Lower lobe of right lung (tissue), 2 donors: ENCODE measurements at regions not wholly inside any gene's neighbourhood (a gene's known extent, or its start where the extent isn't known, plus 50 kb on each side); places are given as distances from the start of the nearest gene placed in this dataset.

Source experiments
- ATAC-seq, 2 donors: fragments of 200-7000 bp; cut with Tn5 transposase; one replicate each; pipeline ENCODE4 v1.9.1; 2020 to 2022; ENCODE audit warnings: mild to moderate bottlenecking in 2 of 2, moderate library complexity in 2 of 2
- DNase-seq: peaks from one replicate; pipeline ENCODE4 v3.0.0-alpha.2; 2020
- H3K27ac ChIP-seq: fragments of 200-600 bp; one replicate; pipeline ENCODE4 v1.8.0; 2022
- H3K27me3 ChIP-seq: fragments of 200-600 bp; one replicate; pipeline ENCODE4 v1.8.0; 2022; ENCODE audit warnings: low read depth
- H3K36me3 ChIP-seq: fragments of 200-600 bp; one replicate; pipeline ENCODE4 v1.8.0; 2022; ENCODE audit warnings: mild to moderate bottlenecking
- H3K4me1 ChIP-seq: fragments of 200-600 bp; one replicate; pipeline ENCODE4 v1.8.0; 2022
- H3K4me3 ChIP-seq: fragments of 200-600 bp; one replicate; pipeline ENCODE4 v1.8.0; 2022; ENCODE audit warnings: mild to moderate bottlenecking
- H3K9me3 ChIP-seq: fragments of 200-600 bp; one replicate; pipeline ENCODE4 v1.8.0; 2022
- intact Hi-C: fragments of 100-400 bp; cut with DNase I; formaldehyde crosslinking; loops from one replicate; pipeline ENCODE4 v1.11.0; 2022
- TF ChIP-seq, protein P1 (sequence below): fragments of 200-600 bp; IDR thresholded peaks from one replicate; pipeline ENCODE4 v1.8.0; 2022; ENCODE audit warnings: antibody characterized with exemption, mild to moderate bottlenecking
- donor health status: DM: no; HTN: yes; CAD: no; lungs with severe emphysema.

DNA sequence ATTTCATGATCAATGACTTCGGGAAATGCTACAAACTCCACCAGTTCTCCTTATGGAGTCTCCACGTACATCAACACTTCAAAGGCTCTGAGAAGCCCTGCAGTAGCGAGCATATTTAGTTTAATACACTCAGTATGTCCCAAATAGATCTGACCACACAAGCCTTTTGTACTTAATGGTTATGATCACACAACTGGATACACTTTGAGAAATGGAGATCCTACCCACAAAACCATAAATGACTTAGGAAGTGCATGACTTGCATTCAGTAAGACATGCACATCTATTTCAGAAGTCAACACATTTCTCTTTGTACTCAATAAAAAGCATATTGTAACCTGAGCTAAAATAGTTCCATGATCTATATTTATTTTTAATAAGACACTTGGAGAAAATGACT is 103.6 kb upstream of the SPATA12 start:
- Histone ChIP-seq H3K4me3 (no peak overlapping the region), H3K27ac (no peak overlapping the region), H3K9me3 (no peaks in the 10 kb centered on the region), H3K36me3 (peaks cover 4% of the 10 kb centered on the region), H3K27me3 (no peaks in the 10 kb centered on the region), H3K4me1 (no peaks in the 10 kb centered on the region)
- intact Hi-C loops: no loop called here
- no peak for DNase-seq
- TF ChIP-seq, protein P1, sequence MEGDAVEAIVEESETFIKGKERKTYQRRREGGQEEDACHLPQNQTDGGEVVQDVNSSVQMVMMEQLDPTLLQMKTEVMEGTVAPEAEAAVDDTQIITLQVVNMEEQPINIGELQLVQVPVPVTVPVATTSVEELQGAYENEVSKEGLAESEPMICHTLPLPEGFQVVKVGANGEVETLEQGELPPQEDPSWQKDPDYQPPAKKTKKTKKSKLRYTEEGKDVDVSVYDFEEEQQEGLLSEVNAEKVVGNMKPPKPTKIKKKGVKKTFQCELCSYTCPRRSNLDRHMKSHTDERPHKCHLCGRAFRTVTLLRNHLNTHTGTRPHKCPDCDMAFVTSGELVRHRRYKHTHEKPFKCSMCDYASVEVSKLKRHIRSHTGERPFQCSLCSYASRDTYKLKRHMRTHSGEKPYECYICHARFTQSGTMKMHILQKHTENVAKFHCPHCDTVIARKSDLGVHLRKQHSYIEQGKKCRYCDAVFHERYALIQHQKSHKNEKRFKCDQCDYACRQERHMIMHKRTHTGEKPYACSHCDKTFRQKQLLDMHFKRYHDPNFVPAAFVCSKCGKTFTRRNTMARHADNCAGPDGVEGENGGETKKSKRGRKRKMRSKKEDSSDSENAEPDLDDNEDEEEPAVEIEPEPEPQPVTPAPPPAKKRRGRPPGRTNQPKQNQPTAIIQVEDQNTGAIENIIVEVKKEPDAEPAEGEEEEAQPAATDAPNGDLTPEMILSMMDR: no peak
- ATAC-seq: no peak

DNA sequence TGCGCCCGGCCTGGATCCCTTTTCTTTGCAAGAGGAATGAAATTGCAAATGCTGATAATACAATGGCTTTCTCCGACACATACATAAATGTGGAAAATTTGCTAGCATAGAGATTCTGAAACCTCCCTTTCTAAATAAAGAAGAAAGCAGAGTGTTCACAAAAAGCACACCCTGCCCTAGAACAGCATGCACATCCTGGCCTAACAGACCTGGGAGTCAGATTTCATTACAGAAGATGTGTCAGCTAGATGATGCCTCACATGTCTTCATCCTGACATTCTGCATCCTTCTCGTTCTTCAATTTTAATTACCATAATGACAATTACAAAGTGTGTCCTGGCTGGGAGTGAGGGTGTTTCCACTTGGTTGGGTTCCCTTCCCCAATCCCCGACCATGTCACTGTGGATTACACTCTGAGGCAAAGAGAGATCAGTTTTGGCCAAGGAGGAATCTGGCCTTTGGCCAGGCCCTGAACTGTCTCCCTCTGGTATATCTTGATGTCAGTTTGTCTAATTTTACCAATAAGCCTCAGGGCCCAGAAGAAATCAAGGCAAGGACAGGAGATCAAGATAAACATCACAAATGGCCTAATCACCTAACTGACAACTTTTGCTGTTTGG is 104.9 kb upstream of the SPATA12 start:
- peaks cover 4% of the 10 kb centered on the region for H3K36me3 ChIP-seq
- no peaks in the 10 kb centered on the region for H3K27me3 ChIP-seq
- DNase-seq (no peak), ATAC-seq (no peak)
- TF ChIP-seq, protein P1: no peak
- no peaks in the 10 kb centered on the region for H3K4me1 ChIP-seq
- no peaks in the 10 kb centered on the region for H3K9me3 ChIP-seq
- intact Hi-C loops: no loop called here
- no peak overlapping the region for H3K27ac ChIP-seq
- H3K4me3 ChIP-seq: no peak overlapping the region

DNA sequence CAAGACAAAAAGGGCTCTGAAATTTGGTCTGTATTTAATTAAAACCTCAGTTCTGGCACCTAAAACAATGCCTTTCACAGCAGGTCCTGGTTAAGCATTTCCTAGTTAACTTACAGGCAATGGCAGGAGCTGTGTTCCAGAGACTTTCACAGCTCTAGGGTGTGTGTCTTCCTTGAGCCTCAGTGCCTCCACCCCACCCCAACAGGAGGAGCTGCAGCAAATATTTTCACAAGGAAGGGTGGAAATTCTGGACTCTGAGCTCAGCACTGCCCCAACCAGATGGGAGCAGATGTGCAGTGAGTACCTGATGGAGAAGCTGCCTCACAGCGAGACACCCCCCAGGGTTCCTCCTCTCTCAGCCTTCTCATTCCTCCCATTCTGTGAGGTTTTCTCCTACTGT is 106.3 kb upstream of the SPATA12 start:
- peaks cover 4% of the 10 kb centered on the region for H3K36me3 ChIP-seq
- no peak overlapping the region for H3K27ac ChIP-seq
- no peaks in the 10 kb centered on the region for H3K9me3 ChIP-seq
- TF ChIP-seq, protein P1: no peak
- ATAC-seq (no peak), DNase-seq (no peak)
- no peaks in the 10 kb centered on the region for H3K4me1 ChIP-seq
- intact Hi-C loops: no loop called here
- H3K27me3 ChIP-seq: no peaks in the 10 kb centered on the region
- no peak overlapping the region for H3K4me3 ChIP-seq

DNA sequence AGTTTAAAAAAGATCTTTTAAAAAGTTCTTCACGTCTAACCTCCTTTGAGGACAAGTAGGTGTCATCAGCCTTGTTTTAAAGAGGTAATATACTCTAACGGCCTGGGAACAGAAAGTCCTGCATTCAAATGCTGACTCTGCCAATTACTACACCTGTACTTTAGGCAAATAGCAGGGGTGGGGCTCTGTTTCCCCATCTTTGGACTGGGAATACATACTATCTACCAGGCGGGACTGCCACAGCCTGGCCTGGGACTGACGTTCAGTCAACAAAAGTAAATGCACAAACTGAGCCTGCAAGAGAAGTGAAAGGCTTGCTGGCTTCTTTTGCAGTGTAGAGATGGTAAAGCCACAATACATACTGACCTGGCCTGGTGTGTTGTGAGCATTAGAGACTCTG is 107.6 kb upstream of the SPATA12 start:
- TF ChIP-seq, protein P1: no peak
- intact Hi-C loops: no loop called here
- H3K36me3 ChIP-seq: peaks cover 4% of the 10 kb centered on the region
- no peak overlapping the region for H3K27ac ChIP-seq
- ATAC-seq (no peak), DNase-seq (no peak)
- H3K9me3 ChIP-seq: no peaks in the 10 kb centered on the region
- H3K4me3 ChIP-seq: no peak overlapping the region
- H3K4me1 ChIP-seq: no peaks in the 10 kb centered on the region
- no peaks in the 10 kb centered on the region for H3K27me3 ChIP-seq

DNA sequence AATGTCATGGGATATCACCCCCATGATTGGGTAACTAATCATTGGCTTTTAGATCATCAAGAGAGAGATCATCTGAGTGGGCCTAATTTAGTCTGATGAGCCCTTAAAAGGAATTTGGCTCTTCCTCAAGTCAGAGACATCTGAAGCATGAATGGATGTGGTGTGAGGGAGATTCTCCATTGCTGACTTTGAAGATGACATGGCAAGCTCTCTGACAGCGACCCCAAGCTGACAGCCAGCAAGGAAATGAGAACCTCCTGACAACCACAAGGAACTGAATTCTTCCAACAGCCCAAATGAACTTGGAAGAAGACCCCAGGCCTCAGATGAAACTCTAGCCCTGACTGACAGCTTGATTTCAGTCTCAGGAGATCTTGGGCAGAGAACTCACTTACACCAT is 108.4 kb upstream of the SPATA12 start:
- Histone ChIP-seq H3K27me3 (no peaks in the 10 kb centered on the region), H3K9me3 (no peaks in the 10 kb centered on the region), H3K4me1 (no peaks in the 10 kb centered on the region), H3K36me3 (no peaks in the 10 kb centered on the region), H3K4me3 (no peak overlapping the region), H3K27ac (no peak overlapping the region)
- TF ChIP-seq, protein P1: no peak
- DNase-seq (no peak), ATAC-seq (no peak)
- intact Hi-C loops: no loop called here
